ENCODE measurements at regions not wholly inside any gene's neighbourhood (a gene's known extent, or its start where the extent isn't known, plus 50 kb on each side); places are given as distances from the start of the nearest gene placed in this dataset.

DNA sequence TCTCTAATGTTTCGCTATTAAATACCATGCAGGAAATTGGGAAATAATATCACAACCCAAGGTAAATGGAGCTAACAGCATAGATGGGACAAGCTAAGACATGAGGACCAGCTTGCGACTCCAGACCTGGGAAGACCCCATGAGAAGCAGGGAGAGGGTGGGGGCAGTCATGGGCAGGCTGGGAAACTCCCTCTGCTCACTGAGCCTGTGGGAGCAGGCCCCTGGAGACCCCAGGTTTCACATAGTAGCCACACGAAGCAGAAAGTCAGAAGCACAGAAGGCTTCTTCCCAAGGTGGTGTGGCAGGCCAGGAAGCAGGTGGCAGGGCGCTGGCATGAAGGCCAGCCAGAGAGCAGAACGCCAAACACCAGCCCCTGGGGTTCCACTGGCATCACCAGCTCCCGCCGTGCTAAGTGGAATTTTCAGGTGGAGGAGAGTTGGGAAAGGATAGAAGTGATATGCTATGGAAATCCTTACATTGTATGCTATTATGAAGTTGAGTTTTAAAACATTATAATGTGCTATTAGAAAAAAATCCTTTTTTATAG lies 99.9 kb upstream of the RNF32 start:
- TF ChIP-seq MXD4 (CRISPR knock-in tag; IDR thresholded peaks at IDR 0.05), result no peak
- TF ChIP-seq THAP11 (CRISPR knock-in tag; IDR thresholded peaks at IDR 0.05), result no peak
- no peak for TF ChIP-seq MXI1 (IDR thresholded peaks at IDR 0.05; ENCODE audit: borderline replicate concordance, low read depth, low read length)
- no peak for TF ChIP-seq ZNF496 (CRISPR knock-in tag; IDR thresholded peaks at IDR 0.05; ENCODE audit: insufficient replicate concordance)
- TF ChIP-seq HNF4A (CRISPR knock-in tag; IDR thresholded peaks at IDR 0.05), result no peak
- TF ChIP-seq CTCF (CRISPR knock-in tag; IDR thresholded peaks at IDR 0.05), result no peak
- TF ChIP-seq ELF4 (CRISPR knock-in tag; IDR thresholded peaks at IDR 0.05; ENCODE audit: borderline replicate concordance), result no peak
- TF ChIP-seq EHMT2 (IDR thresholded peaks at IDR 0.05; ENCODE audit: borderline replicate concordance, low read depth, low read length), result no peak
- no peak for TF ChIP-seq SP2 (CRISPR knock-in tag; IDR thresholded peaks at IDR 0.05)
- no peak for TF ChIP-seq USF2 (IDR thresholded peaks at IDR 0.05; ENCODE audit: low read depth, low read length)
- TF ChIP-seq USF2 (CRISPR knock-in tag; IDR thresholded peaks at IDR 0.05; ENCODE audit: borderline replicate concordance), result no peak

Measured in HepG2 (cell line).